B cell (primary cell): ENCODE measurements at regions not wholly inside any gene's neighbourhood (a gene's known extent, or its start where the extent isn't known, plus 50 kb on each side); places are given as distances from the start of the nearest gene placed in this dataset.

Source experiments
- ATAC-seq: fragments of 200-7000 bp; cut with Tn5 transposase; one replicate; pipeline ENCODE4 v1.10.0; 2021; ENCODE audit warnings: low read depth, mild to moderate bottlenecking, moderate number of reproducible peaks, moderate library complexity
- CTCF ChIA-PET: fragments of 350-600 bp; sonication (Branson Sonifier 250); formaldehyde crosslinking; loops from one replicate; lab custom pipeline; 2021; ENCODE audit warnings: antibody characterized with exemption, inconsistent platforms; lab: Charles Lee
- POLR2A ChIA-PET: fragments of 350-600 bp; sonication (Branson Sonifier 250); formaldehyde crosslinking; loops from one replicate; lab custom pipeline; 2021; ENCODE audit warnings: antibody characterized with exemption; lab: Charles Lee
- DNase-seq: peaks from one replicate; pipeline ENCODE4 v3.0.0; 2013
- H2AFZ ChIP-seq: 2 replicates; pipeline ENCODE4 v1.6.1; 2012; ENCODE audit warnings: mild to moderate bottlenecking, low read depth, low read length; ENCODE audit not compliant: insufficient read depth, poor library complexity, severe bottlenecking
- H3K27ac ChIP-seq, 2 donors: 1 replicate in 1 of 2; 2 replicates in 1 of 2; pipeline ENCODE4 v1.5.1; 2012 to 2013; ENCODE audit warnings: low read length in 2 of 2, mild to moderate bottlenecking in 2 of 2, moderate library complexity in 1 of 2
- H3K27me3 ChIP-seq, 4 experiments: fragments of 200-600 bp in 1 of 4; sonication (generic) in 1 of 4; replicated peaks in 1 of 4; 1 replicate in 2 of 4; 2 replicates in 2 of 4; pipeline versions ENCODE4 v1.6.1 to v1.7.0; 2013 to 2016; ENCODE audit warnings: low read length in 3 of 4, mild to moderate bottlenecking in 2 of 4, mixed read lengths in 1 of 4, moderate library complexity in 1 of 4; ENCODE audit not compliant: insufficient read depth in 4 of 4, control insufficient read depth in 3 of 4; ENCODE audit errors: control extremely low read depth in 1 of 4
- H3K36me3 ChIP-seq, 2 experiments: replicated peaks in 1 of 2; 1 replicate in 1 of 2; 2 replicates in 1 of 2; pipeline versions ENCODE4 v1.6.1 to v1.7.1; 2013; ENCODE audit warnings: low read length in 1 of 2; ENCODE audit not compliant: insufficient read depth in 2 of 2, control insufficient read depth in 1 of 2; ENCODE audit errors: control extremely low read depth in 1 of 2, extremely low read depth in 1 of 2
- H3K4me1 ChIP-seq, 2 donors: fragments of 200-600 bp in 1 of 2; sonication (generic) in 1 of 2; 1 replicate in 1 of 2; 2 replicates in 1 of 2; pipeline versions ENCODE4 v1.5.1 to v1.6.1; 2013 to 2017; ENCODE audit warnings: low read length in 2 of 2; ENCODE audit not compliant: control insufficient read depth in 2 of 2, insufficient read depth in 2 of 2
- H3K4me2 ChIP-seq: replicated peaks from 2 replicates; pipeline ENCODE3; 2012; ENCODE audit warnings: mild to moderate bottlenecking, low read depth, low read length; ENCODE audit not compliant: poor library complexity, severe bottlenecking
- H3K4me3 ChIP-seq, 5 experiments: fragments of 200-600 bp in 1 of 5; sonication (generic) in 1 of 5; 1 replicate in 3 of 5; 2 replicates in 2 of 5; pipeline versions ENCODE4 v1.5.1 to v1.7.0; 2011 to 2016; ENCODE audit warnings: low read length in 4 of 5, mild to moderate bottlenecking in 4 of 5, low read depth in 2 of 5, control low read depth in 1 of 5, moderate library complexity in 1 of 5; ENCODE audit not compliant: insufficient read depth in 1 of 5; ENCODE audit errors: control extremely low read depth in 1 of 5, extremely low read depth in 1 of 5
- H3K79me2 ChIP-seq: fragments of 200-600 bp; sonication (generic); one replicate; pipeline ENCODE4 v1.6.0; 2016; ENCODE audit warnings: low read length; ENCODE audit not compliant: control insufficient read depth, insufficient read depth
- H3K9ac ChIP-seq: fragments of 200-600 bp; sonication (generic); 2 replicates; pipeline ENCODE4 v1.6.1; 2017; ENCODE audit warnings: mild to moderate bottlenecking, low read length, moderate library complexity
- H3K9me3 ChIP-seq, 3 donors: one replicate each; pipeline versions ENCODE4 v1.6.1 to v1.7.1; 2013; ENCODE audit warnings: low read length in 2 of 3; ENCODE audit not compliant: control insufficient read depth in 2 of 3, insufficient read depth in 1 of 3; ENCODE audit errors: control extremely low read depth in 1 of 3
- H4K20me1 ChIP-seq: 2 replicates; pipeline ENCODE4 v1.6.0; 2012; ENCODE audit warnings: mild to moderate bottlenecking, low read length; ENCODE audit not compliant: insufficient read depth, control insufficient read depth, poor library complexity, severe bottlenecking
- H3K27ac Mint-ChIP-seq: one replicate; pipeline ENCODE4 v1.8.0; 2021; ENCODE audit warnings: mixed read lengths
- H3K27me3 Mint-ChIP-seq: one replicate; pipeline ENCODE4 v1.8.0; 2021; ENCODE audit warnings: mixed read lengths
- H3K4me1 Mint-ChIP-seq: one replicate; pipeline ENCODE4 v1.8.0; 2021; ENCODE audit warnings: mixed read lengths
- H3K4me3 Mint-ChIP-seq: one replicate; pipeline ENCODE4 v1.8.0; 2021; ENCODE audit warnings: mixed read lengths
- H3K9me3 Mint-ChIP-seq: one replicate; pipeline ENCODE4 v1.8.0; 2022; ENCODE audit warnings: mixed read lengths; ENCODE audit not compliant: insufficient read depth
- EZH2 ChIP-seq: IDR thresholded peaks from 2 replicates; pipeline ENCODE4 v1.6.1; 2012; ENCODE audit warnings: borderline replicate concordance, low read depth, mild to moderate bottlenecking, moderate library complexity, low read length; ENCODE audit not compliant: insufficient read depth, poor library complexity, severe bottlenecking
- WGBS: methylation state at CpG from one replicate; pipeline ENCODE4 v1.1.5; 2013; ENCODE audit warnings: missing lambda C conversion rate; ENCODE audit not compliant: insufficient coverage; 5-methylcytosine and 5-hydroxymethylcytosine counted together
- intact Hi-C: fragments of 100-400 bp; cut with micrococcal nuclease; formaldehyde crosslinking; loops from one replicate; pipeline ENCODE4 v1.10.0; 2022
- TF ChIP-seq, protein P1 (sequence below): fragments of 200-600 bp; IDR thresholded peaks from one replicate; pipeline ENCODE4 v1.8.0; 2022; ENCODE audit warnings: antibody characterized with exemption, mild to moderate bottlenecking

DNA sequence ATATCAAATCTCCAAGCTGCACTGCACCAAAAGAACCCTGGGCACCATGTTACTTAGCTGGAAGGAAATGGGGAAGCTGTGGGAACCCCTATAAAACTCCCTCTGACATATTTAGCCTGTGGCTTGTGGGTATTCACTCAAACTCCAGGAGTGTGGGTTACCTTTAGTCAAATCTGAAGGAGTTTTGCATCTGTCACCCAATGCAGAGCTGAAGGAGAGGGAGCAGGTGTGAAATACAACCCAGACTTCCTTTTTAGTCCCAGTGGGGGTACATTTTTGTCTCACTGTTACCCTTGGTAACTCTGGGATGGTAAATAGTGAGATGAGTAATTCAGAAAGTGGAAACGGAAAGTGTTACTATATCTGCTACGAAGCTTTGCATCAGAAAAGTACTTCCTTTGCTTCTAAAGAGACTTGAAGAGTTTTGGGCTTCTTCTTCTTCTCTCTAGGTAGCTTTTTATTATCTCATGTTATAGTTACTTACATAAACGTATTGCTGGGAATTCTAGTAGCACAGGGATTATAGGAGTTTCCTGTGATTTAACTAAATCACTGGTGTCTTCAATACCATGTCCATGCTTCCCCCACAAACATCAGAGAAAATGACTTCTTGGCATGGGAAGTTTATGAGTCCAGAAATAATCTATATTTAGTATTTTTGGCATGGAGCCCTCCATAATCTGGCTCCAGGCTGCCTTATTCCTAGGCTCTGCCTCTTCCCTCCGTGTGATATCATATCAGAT lies 105.9 kb downstream of the AKAP11 start:
- peak overlapping the region; percentile 62 for H3K4me2 ChIP-seq
- Mint-ChIP-seq H3K27ac (peak overlapping the region; percentile 88), H3K4me3 (peak overlapping the region; percentile 78), H3K27me3 (no peaks in the 10 kb centered on the region), H3K4me1 (peaks cover 52% of the 10 kb centered on the region), H3K9me3 (no peaks in the 10 kb centered on the region)
- DNase-seq (peak; percentile 95), ATAC-seq (peak; percentile 83)
- H3K4me1 ChIP-seq: peaks cover 43 to 48% of the 10 kb centered on the region in 2 donors
- TF ChIP-seq EZH2: no peak
- TF ChIP-seq, protein P1, sequence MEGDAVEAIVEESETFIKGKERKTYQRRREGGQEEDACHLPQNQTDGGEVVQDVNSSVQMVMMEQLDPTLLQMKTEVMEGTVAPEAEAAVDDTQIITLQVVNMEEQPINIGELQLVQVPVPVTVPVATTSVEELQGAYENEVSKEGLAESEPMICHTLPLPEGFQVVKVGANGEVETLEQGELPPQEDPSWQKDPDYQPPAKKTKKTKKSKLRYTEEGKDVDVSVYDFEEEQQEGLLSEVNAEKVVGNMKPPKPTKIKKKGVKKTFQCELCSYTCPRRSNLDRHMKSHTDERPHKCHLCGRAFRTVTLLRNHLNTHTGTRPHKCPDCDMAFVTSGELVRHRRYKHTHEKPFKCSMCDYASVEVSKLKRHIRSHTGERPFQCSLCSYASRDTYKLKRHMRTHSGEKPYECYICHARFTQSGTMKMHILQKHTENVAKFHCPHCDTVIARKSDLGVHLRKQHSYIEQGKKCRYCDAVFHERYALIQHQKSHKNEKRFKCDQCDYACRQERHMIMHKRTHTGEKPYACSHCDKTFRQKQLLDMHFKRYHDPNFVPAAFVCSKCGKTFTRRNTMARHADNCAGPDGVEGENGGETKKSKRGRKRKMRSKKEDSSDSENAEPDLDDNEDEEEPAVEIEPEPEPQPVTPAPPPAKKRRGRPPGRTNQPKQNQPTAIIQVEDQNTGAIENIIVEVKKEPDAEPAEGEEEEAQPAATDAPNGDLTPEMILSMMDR: no peak
- H3K36me3 ChIP-seq: no peaks in the 10 kb centered on the region
- CTCF ChIA-PET: interaction anchor here (0.8 to 1.3 kb wide), 4 partner anchors 10 to 108 kb away, joined by 3 to 4 read pairs (median 4); partner anchors contain the start of gene AKAP11
- no peaks in the 10 kb centered on the region for H3K27me3 ChIP-seq
- no peaks in the 10 kb centered on the region for H3K79me2 ChIP-seq
- peak overlapping the region; percentile 76 to 79 for H3K27ac ChIP-seq
- H2AFZ ChIP-seq: no peak overlapping the region
- intact Hi-C loops: loop anchor here (1.0 to 10.0 kb wide), 7 partner anchors 43 to 1317 kb away; partner anchors contain the start of genes EPSTI1, KBTBD7 and WBP4
- 0% methylated on average over 1 of the region's 4 CpGs for WGBS
- POLR2A ChIA-PET: interaction anchor here (0.5 to 1.6 kb wide), 2 partner anchors 106 to 661 kb away, joined by 4 to 7 read pairs; partner anchors contain the start of gene AKAP11
- peak overlapping the region in 1 of 5 experiments; percentile 35 for H3K4me3 ChIP-seq
- H4K20me1 ChIP-seq: no peaks in the 10 kb centered on the region
- H3K9me3 ChIP-seq: peaks cover 0 to 8% (median 0%) of the 10 kb centered on the region in 3 donors
- peak overlapping the region; percentile 39 for H3K9ac ChIP-seq

- H3K4me2 ChIP-seq: peak overlapping the region; percentile 62
- H3K9me3 Mint-ChIP-seq: no peaks in the 10 kb centered on the region
- no peaks in the 10 kb centered on the region for H4K20me1 ChIP-seq
- no peaks in the 10 kb centered on the region for H3K27me3 ChIP-seq
- H3K4me3 Mint-ChIP-seq: peak overlapping the region; percentile 78
- H3K79me2 ChIP-seq: no peaks in the 10 kb centered on the region
- no peak for TF ChIP-seq EZH2
- TF ChIP-seq, protein P1: no peak
- ChIA-PET POLR2A (interaction anchor here (1.6 kb wide), 1 partner anchor 107 kb away, joined by 7 read pairs; the partner anchor contains the start of gene AKAP11), CTCF (interaction anchor here (0.9 to 1.3 kb wide), 3 partner anchors 10 to 108 kb away, joined by 3 to 4 read pairs (median 4); partner anchors contain the start of gene AKAP11)
- H3K27me3 Mint-ChIP-seq: no peaks in the 10 kb centered on the region
- intact Hi-C loops: loop anchor here (5.0 to 10.0 kb wide), 3 partner anchors 154 to 1184 kb away; partner anchors contain the start of genes EPSTI1 and KBTBD7
- H3K36me3 ChIP-seq: no peaks in the 10 kb centered on the region
- H2AFZ ChIP-seq: no peak overlapping the region
- H3K27ac Mint-ChIP-seq: peak overlapping the region; percentile 88
- DNase-seq (no peak), ATAC-seq (no peak)
- peak overlapping the region; percentile 39 for H3K9ac ChIP-seq
- peaks cover 43 to 48% of the 10 kb centered on the region in 2 donors for H3K4me1 ChIP-seq
- H3K4me3 ChIP-seq: peak overlapping the region in 1 of 5 experiments; percentile 35
- peaks cover 0 to 8% (median 0%) of the 10 kb centered on the region in 3 donors for H3K9me3 ChIP-seq
- peak overlapping the region; percentile 76 to 79 for H3K27ac ChIP-seq
- H3K4me1 Mint-ChIP-seq: peaks cover 52% of the 10 kb centered on the region
- no CpG with 5 or more reads among the region's 3 CpGs for WGBS
Measured at GRCh38 chr13:42378383-42378780, 106.4 kb downstream of the AKAP11 start.
